ENCODE measurements at regions not wholly inside any gene's neighbourhood (a gene's known extent, or its start where the extent isn't known, plus 50 kb on each side); places are given as distances from the start of the nearest gene placed in this dataset.

- TF ChIP-seq, protein P1, sequence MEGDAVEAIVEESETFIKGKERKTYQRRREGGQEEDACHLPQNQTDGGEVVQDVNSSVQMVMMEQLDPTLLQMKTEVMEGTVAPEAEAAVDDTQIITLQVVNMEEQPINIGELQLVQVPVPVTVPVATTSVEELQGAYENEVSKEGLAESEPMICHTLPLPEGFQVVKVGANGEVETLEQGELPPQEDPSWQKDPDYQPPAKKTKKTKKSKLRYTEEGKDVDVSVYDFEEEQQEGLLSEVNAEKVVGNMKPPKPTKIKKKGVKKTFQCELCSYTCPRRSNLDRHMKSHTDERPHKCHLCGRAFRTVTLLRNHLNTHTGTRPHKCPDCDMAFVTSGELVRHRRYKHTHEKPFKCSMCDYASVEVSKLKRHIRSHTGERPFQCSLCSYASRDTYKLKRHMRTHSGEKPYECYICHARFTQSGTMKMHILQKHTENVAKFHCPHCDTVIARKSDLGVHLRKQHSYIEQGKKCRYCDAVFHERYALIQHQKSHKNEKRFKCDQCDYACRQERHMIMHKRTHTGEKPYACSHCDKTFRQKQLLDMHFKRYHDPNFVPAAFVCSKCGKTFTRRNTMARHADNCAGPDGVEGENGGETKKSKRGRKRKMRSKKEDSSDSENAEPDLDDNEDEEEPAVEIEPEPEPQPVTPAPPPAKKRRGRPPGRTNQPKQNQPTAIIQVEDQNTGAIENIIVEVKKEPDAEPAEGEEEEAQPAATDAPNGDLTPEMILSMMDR (IDR thresholded peaks at IDR 0.05; ENCODE audit: low read depth, low read length) = no peak
- TF ChIP-seq EZH2phosphoT487 (IDR thresholded peaks at IDR 0.05; ENCODE audit: low read depth) = no peak
Measured at GRCh38 chr5:28388428-28388827, 1350.0 kb upstream of the CDH9 start.

Data from OCI-LY3 (cell line).